ENCODE measurements at regions not wholly inside any gene's neighbourhood (a gene's known extent, or its start where the extent isn't known, plus 50 kb on each side); places are given as distances from the start of the nearest gene placed in this dataset.

GRCh38 chr11:45449036-45449601 is 163.0 kb upstream of the SYT13 start:
- TF ChIP-seq POLR2A (IDR thresholded peaks at IDR 0.05) = no peak
- TF ChIP-seq CTCF (IDR thresholded peaks at IDR 0.05) = no peak
